GM19467 (cell line): ENCODE measurements at regions not wholly inside any gene's neighbourhood (a gene's known extent, or its start where the extent isn't known, plus 50 kb on each side); places are given as distances from the start of the nearest gene placed in this dataset.
A peak's percentile ranks its signal among the peaks of the same experiment; 100 is the strongest.
"Not testable (repeated sequence)": the region's sequence is repeated elsewhere in the genome, so short reads cannot be mapped to it uniquely, and the experiment has no call there.

Experiments
- ATAC-seq: cut with Tn5 transposase; IDR thresholded peaks from one replicate; pipeline ENCODE4 v1.9.1; 2021; ENCODE audit warnings: mild to moderate bottlenecking, moderate library complexity; ENCODE audit not compliant: unreplicated experiment

DNA sequence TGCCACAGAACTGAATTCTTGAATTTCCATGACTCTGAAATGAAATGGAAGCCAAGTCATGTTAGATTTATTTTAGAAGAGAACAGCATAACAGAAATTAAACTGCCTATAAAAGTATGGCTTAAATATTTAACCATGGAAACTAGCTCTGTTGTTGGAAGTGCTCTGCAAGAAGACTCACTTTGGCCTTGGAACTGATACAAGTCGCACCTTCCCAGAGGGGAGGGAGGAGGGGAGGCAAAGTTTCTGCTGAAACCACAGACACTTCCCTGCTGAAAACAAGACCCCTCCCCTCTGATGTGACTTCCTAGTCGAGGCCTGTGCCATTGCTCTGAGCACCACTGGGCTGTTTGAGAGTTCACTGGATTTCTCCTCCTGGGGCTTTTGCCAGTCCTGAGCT is 72.1 kb downstream of the OR13A1 start:
- no peak for ATAC-seq

DNA sequence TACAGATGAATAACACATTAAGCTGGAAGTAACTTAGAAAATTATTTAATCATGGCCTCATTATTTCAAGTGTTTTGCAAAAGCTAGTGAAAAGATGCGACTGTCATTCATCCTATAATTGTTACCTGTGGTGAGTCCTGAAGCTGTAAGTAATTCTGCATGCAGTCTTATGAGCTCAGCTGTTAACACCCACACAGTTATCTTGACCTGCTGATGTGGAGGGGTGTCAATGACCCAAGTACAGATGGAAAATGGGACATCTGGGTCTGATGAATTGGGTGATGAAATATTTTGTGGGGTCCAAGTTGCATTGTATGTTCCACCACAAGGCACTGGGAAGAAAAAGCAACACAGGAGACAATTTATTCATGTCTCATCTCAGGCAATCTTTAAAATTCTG is 68.9 kb downstream of the OR13A1 start:
- no peak for ATAC-seq

DNA sequence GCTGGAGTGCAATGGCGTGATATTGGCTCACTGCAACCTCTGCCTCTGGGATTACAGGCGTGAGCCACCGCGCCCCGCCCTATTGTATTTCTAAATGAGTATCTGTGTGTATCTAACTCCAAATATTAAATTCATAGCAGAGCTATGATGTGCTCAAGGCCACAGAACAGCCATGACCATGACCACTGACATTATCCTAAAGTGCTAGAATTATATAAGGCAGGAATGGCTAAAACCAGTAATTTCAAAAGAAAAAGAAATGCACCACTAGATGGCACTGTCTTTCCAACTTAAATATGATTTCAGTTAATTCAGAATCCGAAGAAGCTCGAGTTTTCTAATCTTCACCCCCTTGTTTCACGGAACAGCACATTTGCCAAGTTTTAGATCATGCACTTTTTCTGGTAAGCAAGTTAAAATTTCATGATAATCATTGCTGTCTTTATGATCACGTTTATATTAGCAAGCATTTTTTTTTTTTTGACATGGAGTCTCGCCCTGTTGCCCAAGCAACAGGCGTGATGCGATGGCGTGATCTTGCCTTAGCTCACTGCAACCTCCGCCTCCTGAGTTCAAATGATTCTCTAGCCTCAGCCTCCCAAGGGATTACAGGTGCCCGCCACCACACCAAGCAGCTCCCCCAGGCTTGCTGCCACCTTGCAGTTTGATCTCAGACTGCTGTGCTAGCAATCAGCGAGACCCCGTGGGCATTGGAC is 65.3 kb downstream of the OR13A1 start:
- peak; percentile 72 for ATAC-seq

DNA sequence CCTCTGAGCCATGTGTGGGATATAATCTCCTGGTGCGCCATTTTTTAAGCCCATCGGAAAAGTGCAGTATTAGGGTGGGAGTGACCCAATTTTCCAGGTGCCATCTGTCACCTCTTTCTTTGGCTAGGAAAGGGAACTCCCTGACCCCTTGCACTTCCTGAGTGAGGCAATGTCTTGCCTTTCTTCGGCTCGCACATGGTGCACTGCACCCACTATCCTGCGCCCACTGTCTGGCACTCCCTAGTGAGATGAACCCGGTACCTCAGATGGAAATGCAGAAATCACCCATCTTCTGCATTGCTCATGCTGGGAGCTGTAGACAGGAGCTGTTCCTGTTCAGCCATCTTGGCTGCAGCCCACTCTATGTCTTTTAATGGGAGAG is 64.7 kb downstream of the OR13A1 start:
- ATAC-seq, result not testable (repeated sequence)
